ENCODE measurements at regions not wholly inside any gene's neighbourhood (a gene's known extent, or its start where the extent isn't known, plus 50 kb on each side); places are given as distances from the start of the nearest gene placed in this dataset.
"Not testable (repeated sequence)": the region's sequence is repeated elsewhere in the genome, so short reads cannot be mapped to it uniquely, and the experiment has no call there.

GRCh38 chr1:79493702-79494101 lies 487.2 kb upstream of the ADGRL4 start:
- H3K9me3 ChIP-seq (ENCODE audit: low read length); H3K27me3 ChIP-seq (ENCODE audit: control insufficient read depth in 1 of 2, insufficient read depth in 2 of 2, low read length in 2 of 2); H3K27ac ChIP-seq (ENCODE audit: low read depth, low read length); H3K9ac ChIP-seq (ENCODE audit: low read length); H3K4me3 ChIP-seq (ENCODE audit: low read depth in 1 of 2, low read length in 2 of 2); H3K4me1 ChIP-seq (ENCODE audit: insufficient read depth, low read length); H3K36me3 ChIP-seq (ENCODE audit: insufficient read depth, low read length): not testable (repeated sequence)

DNA sequence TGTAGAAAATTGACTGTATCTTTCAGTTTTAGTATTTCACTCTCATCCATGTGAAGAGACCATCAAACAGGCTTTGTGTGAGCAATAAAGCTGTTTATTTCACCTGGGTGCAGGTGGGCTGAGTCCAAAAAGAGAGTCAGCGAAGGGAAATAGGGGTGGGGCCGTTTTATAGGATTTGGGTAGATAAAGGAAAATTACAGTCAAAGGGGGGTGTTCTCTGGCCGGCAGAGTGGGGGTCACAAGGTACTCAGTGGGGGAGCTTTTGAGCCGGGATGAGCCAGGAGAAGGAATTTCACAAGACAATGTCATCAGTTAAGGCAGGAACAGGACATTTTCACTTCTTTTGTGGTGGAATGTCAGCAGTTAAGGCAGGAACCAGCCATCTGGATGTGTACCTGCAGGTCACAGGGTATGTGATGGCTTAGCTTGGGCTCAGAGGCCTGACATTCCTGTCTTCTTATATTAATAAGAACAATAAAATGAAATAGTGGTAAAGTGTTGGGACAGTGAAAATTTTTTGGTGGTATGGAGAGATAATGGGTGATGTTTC lies 482.1 kb upstream of the ADGRL4 start:
- H3K9ac ChIP-seq (ENCODE audit: low read length); H3K36me3 ChIP-seq (ENCODE audit: insufficient read depth, low read length); H3K27ac ChIP-seq (ENCODE audit: low read depth, low read length); H3K27me3 ChIP-seq (ENCODE audit: control insufficient read depth in 1 of 2, insufficient read depth in 2 of 2, low read length in 2 of 2); H3K4me3 ChIP-seq (ENCODE audit: low read depth in 1 of 2, low read length in 2 of 2); H3K9me3 ChIP-seq (ENCODE audit: low read length); H3K4me1 ChIP-seq (ENCODE audit: insufficient read depth, low read length): not testable (repeated sequence)

GRCh38 chr1:79478728-79479373 lies 472.3 kb upstream of the ADGRL4 start:
- no peak overlapping the region for H3K9ac ChIP-seq (ENCODE audit: low read length)
- H3K4me3 ChIP-seq (ENCODE audit: low read depth in 1 of 2, low read length in 2 of 2), result no peak overlapping the region
- no peaks in the 10 kb centered on the region for H3K36me3 ChIP-seq (ENCODE audit: insufficient read depth, low read length)
- no peaks in the 10 kb centered on the region for H3K9me3 ChIP-seq (ENCODE audit: low read length)
- no peaks in the 10 kb centered on the region for H3K4me1 ChIP-seq (ENCODE audit: insufficient read depth, low read length)
- no peaks in the 10 kb centered on the region for H3K27me3 ChIP-seq (ENCODE audit: control insufficient read depth in 1 of 2, insufficient read depth in 2 of 2, low read length in 2 of 2)
- no peak overlapping the region for H3K27ac ChIP-seq (ENCODE audit: low read depth, low read length)

GRCh38 chr1:79478160-79478559 lies 471.6 kb upstream of the ADGRL4 start:
- Histone ChIP-seq H3K27ac (ENCODE audit: low read depth, low read length) (no peak overlapping the region), H3K27me3 (ENCODE audit: control insufficient read depth in 1 of 2, insufficient read depth in 2 of 2, low read length in 2 of 2) (no peaks in the 10 kb centered on the region), H3K4me3 (ENCODE audit: low read depth in 1 of 2, low read length in 2 of 2) (no peak overlapping the region), H3K4me1 (ENCODE audit: insufficient read depth, low read length) (no peaks in the 10 kb centered on the region), H3K36me3 (ENCODE audit: insufficient read depth, low read length) (no peaks in the 10 kb centered on the region), H3K9ac (ENCODE audit: low read length) (no peak overlapping the region), H3K9me3 (ENCODE audit: low read length) (no peaks in the 10 kb centered on the region)

- no peak overlapping the region for H3K4me3 ChIP-seq (ENCODE audit: low read depth in 1 of 2, low read length in 2 of 2)
- H3K27ac ChIP-seq (ENCODE audit: low read depth, low read length), result no peak overlapping the region
- no peaks in the 10 kb centered on the region for H3K4me1 ChIP-seq (ENCODE audit: insufficient read depth, low read length)
- no peaks in the 10 kb centered on the region for H3K36me3 ChIP-seq (ENCODE audit: insufficient read depth, low read length)
- H3K27me3 ChIP-seq (ENCODE audit: control insufficient read depth in 1 of 2, insufficient read depth in 2 of 2, low read length in 2 of 2), result no peaks in the 10 kb centered on the region
- no peak overlapping the region for H3K9ac ChIP-seq (ENCODE audit: low read length)
- H3K9me3 ChIP-seq (ENCODE audit: low read length), result no peaks in the 10 kb centered on the region
Observed at GRCh38 chr1:79472067-79472656, 465.6 kb upstream of the ADGRL4 start.

DNA sequence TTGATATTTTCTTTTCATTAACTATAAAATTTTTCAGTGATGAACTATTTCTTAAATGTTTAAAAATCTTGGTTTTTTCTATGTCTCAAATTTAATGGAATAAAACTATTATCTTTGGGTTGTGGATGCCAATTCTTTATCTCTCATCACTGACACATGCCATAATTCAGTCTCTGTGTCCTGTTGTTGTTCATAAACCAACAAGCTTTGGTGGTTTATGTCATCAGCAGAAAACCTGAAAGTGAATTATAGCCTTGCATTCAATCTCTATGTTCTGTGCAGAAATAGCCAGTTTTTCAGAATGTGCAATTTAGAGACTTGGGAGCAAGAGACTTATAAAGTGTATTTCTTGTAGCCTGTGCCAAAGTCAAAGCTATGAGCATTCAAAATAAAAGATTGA lies 462.6 kb upstream of the ADGRL4 start:
- no peaks in the 10 kb centered on the region for H3K36me3 ChIP-seq (ENCODE audit: insufficient read depth, low read length)
- H3K27me3 ChIP-seq (ENCODE audit: control insufficient read depth in 1 of 2, insufficient read depth in 2 of 2, low read length in 2 of 2), result no peaks in the 10 kb centered on the region
- H3K4me1 ChIP-seq (ENCODE audit: insufficient read depth, low read length), result no peaks in the 10 kb centered on the region
- H3K4me3 ChIP-seq (ENCODE audit: low read depth in 1 of 2, low read length in 2 of 2), result no peak overlapping the region
- no peaks in the 10 kb centered on the region for H3K9me3 ChIP-seq (ENCODE audit: low read length)
- H3K9ac ChIP-seq (ENCODE audit: low read length), result no peak overlapping the region
- no peak overlapping the region for H3K27ac ChIP-seq (ENCODE audit: low read depth, low read length)

DNA sequence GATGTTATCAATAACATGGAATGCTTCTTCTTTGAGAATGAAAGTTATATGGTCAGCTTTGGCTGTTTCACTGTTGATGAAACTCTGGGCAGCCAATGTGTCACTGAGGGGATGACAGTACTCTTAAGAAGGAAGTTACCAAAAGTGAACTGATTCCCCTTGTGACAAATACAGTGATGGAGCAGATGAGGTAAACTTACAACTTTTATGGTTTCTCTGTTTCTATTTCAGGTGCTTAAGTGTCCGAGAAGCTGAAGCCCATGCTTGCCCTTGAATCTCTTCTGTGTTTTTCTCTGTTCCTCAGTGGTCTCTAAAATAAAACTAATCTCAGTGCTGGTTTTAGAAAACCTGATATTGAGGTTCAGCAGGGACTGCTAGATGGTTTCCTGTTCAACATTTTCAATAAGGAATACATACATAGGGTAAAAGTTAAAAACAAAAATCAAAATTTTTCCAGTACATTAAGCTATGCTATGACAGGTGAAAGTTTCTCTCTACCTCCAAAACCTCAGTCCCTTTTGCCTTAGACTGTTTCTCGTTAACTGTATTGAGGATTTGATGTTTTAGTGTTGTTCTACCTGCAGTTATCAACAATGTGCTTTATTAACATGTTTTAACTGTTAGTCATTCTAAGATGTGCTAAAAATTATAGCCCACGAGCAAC lies 454.4 kb upstream of the ADGRL4 start:
- H3K4me1 ChIP-seq (ENCODE audit: insufficient read depth, low read length), result no peaks in the 10 kb centered on the region
- H3K9ac ChIP-seq (ENCODE audit: low read length), result no peak overlapping the region
- H3K4me3 ChIP-seq (ENCODE audit: low read depth in 1 of 2, low read length in 2 of 2), result no peak overlapping the region
- no peaks in the 10 kb centered on the region for H3K9me3 ChIP-seq (ENCODE audit: low read length)
- H3K27ac ChIP-seq (ENCODE audit: low read depth, low read length), result no peak overlapping the region
- H3K27me3 ChIP-seq (ENCODE audit: control insufficient read depth in 1 of 2, insufficient read depth in 2 of 2, low read length in 2 of 2), result no peaks in the 10 kb centered on the region
- H3K36me3 ChIP-seq (ENCODE audit: insufficient read depth, low read length), result no peaks in the 10 kb centered on the region

GRCh38 chr1:79457562-79458224 lies 451.2 kb upstream of the ADGRL4 start:
- Histone ChIP-seq H3K27ac (ENCODE audit: low read depth, low read length) (no peak overlapping the region), H3K9me3 (ENCODE audit: low read length) (no peaks in the 10 kb centered on the region), H3K4me1 (ENCODE audit: insufficient read depth, low read length) (no peaks in the 10 kb centered on the region), H3K4me3 (ENCODE audit: low read depth in 1 of 2, low read length in 2 of 2) (no peak overlapping the region), H3K36me3 (ENCODE audit: insufficient read depth, low read length) (no peaks in the 10 kb centered on the region), H3K27me3 (ENCODE audit: control insufficient read depth in 1 of 2, insufficient read depth in 2 of 2, low read length in 2 of 2) (no peaks in the 10 kb centered on the region), H3K9ac (ENCODE audit: low read length) (no peak overlapping the region)

DNA sequence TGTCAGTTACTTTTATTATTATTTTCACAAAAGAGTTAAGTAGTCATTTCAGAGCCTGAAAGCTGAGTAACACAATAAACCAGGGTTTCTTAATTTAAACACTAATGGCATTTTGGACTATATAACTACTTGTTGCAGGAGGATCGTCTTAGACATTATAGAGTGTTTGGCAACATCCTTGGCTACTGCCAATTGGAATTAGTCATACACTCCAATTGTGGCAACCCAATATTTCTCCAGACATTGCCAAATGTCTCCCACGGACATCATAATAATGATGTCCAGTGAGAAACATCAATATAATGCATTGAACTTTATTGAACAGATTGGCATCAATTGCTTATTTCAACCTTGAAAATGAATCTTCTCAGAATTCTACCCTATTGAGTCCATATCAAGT lies 441.9 kb upstream of the ADGRL4 start:
- H3K36me3 ChIP-seq (ENCODE audit: insufficient read depth, low read length), result no peaks in the 10 kb centered on the region
- no peak overlapping the region for H3K4me3 ChIP-seq (ENCODE audit: low read depth in 1 of 2, low read length in 2 of 2)
- no peak overlapping the region for H3K27ac ChIP-seq (ENCODE audit: low read depth, low read length)
- H3K4me1 ChIP-seq (ENCODE audit: insufficient read depth, low read length), result no peaks in the 10 kb centered on the region
- H3K9me3 ChIP-seq (ENCODE audit: low read length), result no peaks in the 10 kb centered on the region
- H3K9ac ChIP-seq (ENCODE audit: low read length), result no peak overlapping the region
- no peaks in the 10 kb centered on the region for H3K27me3 ChIP-seq (ENCODE audit: control insufficient read depth in 1 of 2, insufficient read depth in 2 of 2, low read length in 2 of 2)

- H3K27me3 ChIP-seq (ENCODE audit: control insufficient read depth in 1 of 2, insufficient read depth in 2 of 2, low read length in 2 of 2), result no peaks in the 10 kb centered on the region
- H3K4me3 ChIP-seq (ENCODE audit: low read depth in 1 of 2, low read length in 2 of 2), result no peak overlapping the region
- H3K9me3 ChIP-seq (ENCODE audit: low read length), result no peaks in the 10 kb centered on the region
- H3K4me1 ChIP-seq (ENCODE audit: insufficient read depth, low read length), result no peaks in the 10 kb centered on the region
- H3K9ac ChIP-seq (ENCODE audit: low read length), result no peak overlapping the region
- no peaks in the 10 kb centered on the region for H3K36me3 ChIP-seq (ENCODE audit: insufficient read depth, low read length)
- H3K27ac ChIP-seq (ENCODE audit: low read depth, low read length), result no peak overlapping the region
Observed at GRCh38 chr1:79441238-79441637, 434.7 kb upstream of the ADGRL4 start.

GRCh38 chr1:79437540-79437939 lies 431.0 kb upstream of the ADGRL4 start:
- Histone ChIP-seq H3K9me3 (ENCODE audit: low read length) (no peaks in the 10 kb centered on the region), H3K4me1 (ENCODE audit: insufficient read depth, low read length) (no peaks in the 10 kb centered on the region), H3K4me3 (ENCODE audit: low read depth in 1 of 2, low read length in 2 of 2) (no peak overlapping the region), H3K9ac (ENCODE audit: low read length) (no peak overlapping the region), H3K27me3 (ENCODE audit: control insufficient read depth in 1 of 2, insufficient read depth in 2 of 2, low read length in 2 of 2) (no peaks in the 10 kb centered on the region), H3K27ac (ENCODE audit: low read depth, low read length) (no peak overlapping the region), H3K36me3 (ENCODE audit: insufficient read depth, low read length) (no peaks in the 10 kb centered on the region)
